GM23338 (cell line): ENCODE measurements at regions not wholly inside any gene's neighbourhood (a gene's known extent, or its start where the extent isn't known, plus 50 kb on each side); places are given as distances from the start of the nearest gene placed in this dataset.

Experiments
- ATAC-seq: fragments of 200-7000 bp; cut with Tn5 transposase; 3 replicates; pipeline ENCODE4 v1.9.1; 2020
- DNase-seq: peaks from one replicate; pipeline ENCODE4 v3.0.0-alpha.2; 2015; ENCODE audit warnings: low spot score
- H2AFZ ChIP-seq: fragments of 200-600 bp; sonication (generic); 2 replicates; pipeline ENCODE4 v1.8.0; 2016; ENCODE audit warnings: antibody characterized with exemption, mild to moderate bottlenecking, moderate library complexity
- H3F3A ChIP-seq: fragments of 200-600 bp; sonication (generic); replicated peaks from 2 replicates; pipeline ENCODE4 v1.8.0; 2017; ENCODE audit warnings: antibody characterized with exemption, mixed run types, low read depth
- H3K27ac ChIP-seq: fragments of 200-600 bp; sonication (generic); 2 replicates; pipeline ENCODE4 v1.6.1; 2016; ENCODE audit warnings: low read depth
- H3K27me3 ChIP-seq: fragments of 200-600 bp; sonication (generic); 2 replicates; pipeline ENCODE4 v1.8.0; 2016; ENCODE audit warnings: mild to moderate bottlenecking, mixed run types, moderate library complexity; ENCODE audit not compliant: insufficient read depth
- H3K36me3 ChIP-seq: fragments of 200-600 bp; sonication (generic); 2 replicates; pipeline ENCODE4 v1.8.0; 2016; ENCODE audit warnings: mild to moderate bottlenecking; ENCODE audit not compliant: insufficient read depth
- H3K4me1 ChIP-seq: fragments of 200-600 bp; sonication (generic); 2 replicates; pipeline ENCODE4 v1.8.0; 2016; ENCODE audit warnings: mild to moderate bottlenecking, moderate library complexity; ENCODE audit not compliant: insufficient read depth
- H3K4me2 ChIP-seq: fragments of 200-600 bp; sonication (generic); 2 replicates; pipeline ENCODE4 v1.7.1; 2017; ENCODE audit warnings: mixed run types
- H3K4me3 ChIP-seq: fragments of 200-600 bp; sonication (generic); 2 replicates; pipeline ENCODE4 v1.6.1; 2016; ENCODE audit warnings: mixed run types
- H3K79me2 ChIP-seq: fragments of 200-600 bp; sonication (generic); replicated peaks from 2 replicates; pipeline ENCODE4 v1.8.0; 2017; ENCODE audit warnings: mild to moderate bottlenecking; ENCODE audit not compliant: insufficient read depth
- H3K9me2 ChIP-seq: fragments of 200-600 bp; sonication (generic); 2 replicates; pipeline ENCODE4 v1.8.0; 2017; ENCODE audit not compliant: insufficient read depth
- H4K20me1 ChIP-seq: fragments of 200-600 bp; sonication (generic); replicated peaks from 2 replicates; pipeline ENCODE4 v1.8.0; 2017; ENCODE audit warnings: mild to moderate bottlenecking; ENCODE audit not compliant: insufficient read depth
- H3K27ac Mint-ChIP-seq: 2 replicates; pipeline ENCODE4 v1.8.0; 2020; ENCODE audit warnings: inconsistent platforms, mild to moderate bottlenecking, moderate library complexity, mixed read lengths
- H3K27me3 Mint-ChIP-seq: 3 replicates; pipeline ENCODE4 v1.8.0; 2022; ENCODE audit warnings: low read depth, mild to moderate bottlenecking, moderate library complexity, mixed read lengths, inconsistent platforms; ENCODE audit not compliant: insufficient read depth, poor library complexity
- H3K36me3 Mint-ChIP-seq: 3 replicates; pipeline ENCODE4 v1.8.0; 2021; ENCODE audit warnings: low read depth, mild to moderate bottlenecking, inconsistent platforms, moderate library complexity, mixed read lengths
- H3K4me1 Mint-ChIP-seq: 3 replicates; pipeline ENCODE4 v1.8.0; 2020; ENCODE audit warnings: mild to moderate bottlenecking, inconsistent platforms, mixed read lengths
- H3K4me3 Mint-ChIP-seq: 3 replicates; pipeline ENCODE4 v1.8.0; 2021; ENCODE audit warnings: moderate library complexity, mild to moderate bottlenecking, inconsistent platforms, mixed read lengths
- H3K9me3 Mint-ChIP-seq: 3 replicates; pipeline ENCODE4 v1.8.0; 2020; ENCODE audit warnings: moderate library complexity, mild to moderate bottlenecking, inconsistent platforms, mixed read lengths
- CREB1 ChIP-seq: fragments of 250-450 bp; sonication (Bioruptor Pico); IDR thresholded peaks from 2 replicates; pipeline ENCODE4 v1.5.0; 2020; ENCODE audit warnings: low read depth, mild to moderate bottlenecking, moderate library complexity
- JUNB ChIP-seq: IDR thresholded peaks from one replicate; pipeline ENCODE4 v1.6.1; 2016; ENCODE audit warnings: antibody characterized with exemption; ENCODE audit not compliant: unreplicated experiment
- POLR2AphosphoS5 ChIP-seq: IDR thresholded peaks from 2 replicates; pipeline ENCODE4 v1.6.1; 2016; ENCODE audit warnings: antibody characterized with exemption, low read depth
- ZNF331 ChIP-seq: fragments of 250-450 bp; sonication (Bioruptor Pico); IDR thresholded peaks from 2 replicates; pipeline ENCODE4 v1.5.0; 2020; ENCODE audit warnings: low read depth, mild to moderate bottlenecking, moderate library complexity
- ZNF462 ChIP-seq: fragments of 250-450 bp; sonication (Bioruptor Pico); IDR thresholded peaks from 2 replicates; pipeline ENCODE4 v1.5.0; 2020; ENCODE audit warnings: mild to moderate bottlenecking, moderate library complexity
- TF ChIP-seq, protein P1 (sequence below): IDR thresholded peaks from 2 replicates; pipeline ENCODE4 v1.6.1; 2016; ENCODE audit warnings: antibody characterized with exemption

GRCh38 chr10:3409928-3410327 is 237.3 kb upstream of the PITRM1 start (continued):
- no peak for TF ChIP-seq ZNF462 (CRISPR knock-in tag)
- TF ChIP-seq POLR2AphosphoS5: no peak

- Mint-ChIP-seq H3K9me3 (peaks cover 8% of the 10 kb centered on the region), H3K36me3 (peaks cover 4% of the 10 kb centered on the region; the same call in 1 of the 3 replicates)
- TF ChIP-seq ZNF331 (CRISPR knock-in tag) (no peak), POLR2AphosphoS5 (no peak), JUNB (no peak), CREB1 (CRISPR knock-in tag) (no peak), ZNF462 (CRISPR knock-in tag) (no peak)
- TF ChIP-seq, protein P1, sequence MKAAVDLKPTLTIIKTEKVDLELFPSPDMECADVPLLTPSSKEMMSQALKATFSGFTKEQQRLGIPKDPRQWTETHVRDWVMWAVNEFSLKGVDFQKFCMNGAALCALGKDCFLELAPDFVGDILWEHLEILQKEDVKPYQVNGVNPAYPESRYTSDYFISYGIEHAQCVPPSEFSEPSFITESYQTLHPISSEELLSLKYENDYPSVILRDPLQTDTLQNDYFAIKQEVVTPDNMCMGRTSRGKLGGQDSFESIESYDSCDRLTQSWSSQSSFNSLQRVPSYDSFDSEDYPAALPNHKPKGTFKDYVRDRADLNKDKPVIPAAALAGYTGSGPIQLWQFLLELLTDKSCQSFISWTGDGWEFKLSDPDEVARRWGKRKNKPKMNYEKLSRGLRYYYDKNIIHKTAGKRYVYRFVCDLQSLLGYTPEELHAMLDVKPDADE: no peak
These were observed 236.2 kb upstream of the PITRM1 start for GRCh38 chr10:3408603-3409365.

More at GRCh38 chr10:3408603-3409365, 236.2 kb upstream of the PITRM1 start:
- no peaks in the 10 kb centered on the region for H3K36me3 ChIP-seq
- H3K27ac ChIP-seq: no peak overlapping the region
- ATAC-seq (no peak), DNase-seq (no peak)
- H3K79me2 ChIP-seq: no peaks in the 10 kb centered on the region
- no peak overlapping the region for H2AFZ ChIP-seq
- no peak overlapping the region for H3K4me3 ChIP-seq
- peaks cover 3% of the 10 kb centered on the region for H3K27me3 Mint-ChIP-seq
- peaks cover 7% of the 10 kb centered on the region; the same call in 2 of the 3 replicates for H3K4me1 Mint-ChIP-seq
- H3K27me3 ChIP-seq: no peaks in the 10 kb centered on the region
- H3F3A ChIP-seq: no peaks in the 10 kb centered on the region
- H3K27ac Mint-ChIP-seq: no peak overlapping the region
- no peaks in the 10 kb centered on the region for H3K4me1 ChIP-seq
- no peak overlapping the region for H3K4me2 ChIP-seq
- H3K9me2 ChIP-seq: no peaks in the 10 kb centered on the region
- no peak overlapping the region for H3K4me3 Mint-ChIP-seq
- no peaks in the 10 kb centered on the region for H4K20me1 ChIP-seq
